Left renal pelvis (tissue), 4 donors: ENCODE measurements at regions not wholly inside any gene's neighbourhood (a gene's known extent, or its start where the extent isn't known, plus 50 kb on each side); places are given as distances from the start of the nearest gene placed in this dataset.

ENCODE experiments used
- DNase-seq, 4 donors: peaks; one replicate each; pipeline ENCODE4 v3.0.0-alpha.2; 2013; ENCODE audit warnings: low read depth in 4 of 4, low spot score in 3 of 4

DNA sequence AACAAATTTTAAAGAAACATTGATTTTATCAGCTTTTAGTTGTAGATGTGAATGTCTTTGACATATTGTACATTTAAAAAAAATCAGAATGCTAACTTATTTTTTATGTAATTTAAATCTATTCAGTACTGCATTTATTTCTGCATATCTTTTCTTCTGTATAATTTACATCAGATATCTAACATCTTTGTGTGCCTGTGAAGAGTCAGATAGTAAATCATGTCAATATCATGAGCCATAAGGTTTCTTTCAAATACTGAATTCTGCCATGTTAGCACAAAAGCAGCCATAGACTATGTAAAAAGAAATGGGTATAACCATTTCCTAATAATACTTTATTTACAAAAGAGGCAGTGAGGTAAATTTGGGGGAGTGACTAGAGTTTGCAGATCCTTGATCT is 1829.2 kb downstream of the NCAM2 start:
- DNase-seq: no peak

DNA sequence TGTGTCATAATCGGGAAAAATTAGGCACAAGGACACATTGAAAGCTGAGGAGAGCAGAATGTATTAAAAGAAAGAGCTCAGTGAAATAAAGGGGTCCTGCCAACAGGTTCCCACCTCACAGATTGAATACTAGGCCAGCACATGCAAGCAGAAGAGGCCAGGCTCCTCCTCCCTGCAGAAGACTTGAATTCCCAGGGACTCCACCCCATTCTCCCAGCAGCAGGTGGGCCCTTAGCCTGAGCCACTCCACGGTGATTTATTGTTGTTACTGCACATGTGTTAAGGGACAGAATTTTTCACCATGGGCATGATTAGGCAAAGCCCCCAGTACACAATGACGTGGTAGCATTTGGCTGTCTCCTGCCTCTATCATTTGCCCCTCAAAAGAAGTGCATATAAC is 1844.7 kb downstream of the NCAM2 start:
- no peak for DNase-seq

DNA sequence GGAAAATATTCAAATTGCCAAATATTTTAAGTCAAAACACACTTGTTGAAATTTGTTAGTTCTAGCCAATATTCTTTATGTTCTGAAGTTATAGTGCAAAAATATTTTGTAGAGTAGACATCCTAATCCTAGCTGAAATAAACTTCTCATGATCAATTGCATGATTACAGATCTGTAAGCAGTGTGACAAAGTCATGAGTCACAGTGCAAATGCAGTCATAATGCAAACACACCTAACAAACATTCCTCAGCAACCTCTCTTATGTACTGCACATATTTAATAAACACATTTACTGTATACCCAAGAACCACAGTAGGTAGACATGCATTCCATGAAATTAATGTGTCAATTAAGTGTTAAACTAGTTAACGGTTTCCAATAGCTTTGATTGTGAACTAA is 1857.4 kb downstream of the NCAM2 start:
- no peak for DNase-seq

DNA sequence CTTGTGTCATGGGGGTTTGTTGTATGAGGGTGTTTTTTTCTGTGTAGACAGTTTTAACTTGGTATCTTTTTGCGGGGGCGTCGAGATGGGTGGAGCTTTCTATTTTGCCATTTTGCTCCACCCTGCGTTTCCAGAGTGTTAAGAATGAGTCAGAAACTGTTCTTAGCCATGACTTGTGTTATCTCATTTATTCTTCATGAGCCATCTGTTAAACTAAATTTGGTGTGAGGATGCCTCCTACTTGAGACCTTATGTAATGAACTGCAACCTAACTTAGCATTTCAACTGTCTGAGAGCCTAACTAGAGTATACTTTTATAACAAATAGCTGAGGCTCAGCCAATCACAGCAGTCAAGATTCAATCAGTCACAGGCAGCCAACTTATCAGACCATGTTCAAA is 1873.5 kb downstream of the NCAM2 start:
- no peak for DNase-seq

DNA sequence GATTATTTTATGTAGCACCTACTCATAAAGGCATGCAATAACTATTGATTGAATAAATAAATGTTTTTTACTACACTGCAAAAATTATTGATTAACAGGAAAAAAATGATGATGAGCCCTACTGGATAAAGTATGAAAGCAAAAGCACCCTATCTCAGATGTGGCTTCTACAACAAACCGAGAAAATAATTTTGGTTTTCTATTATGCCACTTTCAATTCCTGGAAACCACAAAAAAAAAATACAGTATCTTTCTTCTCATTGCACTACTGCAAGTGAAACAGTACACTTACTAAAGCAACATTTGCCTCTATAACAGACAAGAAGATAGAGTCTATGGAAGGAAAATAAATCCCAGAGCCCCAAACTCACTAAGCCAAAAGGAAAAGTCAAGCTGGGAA is 1882.4 kb downstream of the NCAM2 start:
- DNase-seq: no peak

DNA sequence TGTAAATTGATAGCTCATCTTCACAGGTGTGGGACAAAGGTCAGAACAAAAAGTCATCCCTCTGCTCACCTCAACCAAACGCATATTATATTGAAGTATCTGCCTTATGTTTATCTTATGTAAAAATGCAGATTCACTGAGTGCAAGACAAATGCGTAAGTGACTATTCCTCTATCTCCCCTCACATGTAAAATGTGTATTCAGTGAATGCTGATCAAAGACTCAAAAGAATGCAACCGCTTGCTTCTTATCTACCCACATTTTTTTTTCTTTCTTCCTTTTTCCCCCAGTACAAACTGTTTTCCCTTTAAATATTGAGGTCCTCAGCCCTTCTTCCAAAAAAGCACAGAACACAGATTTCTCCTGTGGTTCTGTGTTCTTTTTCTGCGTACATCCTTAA is 1882.9 kb downstream of the NCAM2 start:
- DNase-seq: no peak

DNA sequence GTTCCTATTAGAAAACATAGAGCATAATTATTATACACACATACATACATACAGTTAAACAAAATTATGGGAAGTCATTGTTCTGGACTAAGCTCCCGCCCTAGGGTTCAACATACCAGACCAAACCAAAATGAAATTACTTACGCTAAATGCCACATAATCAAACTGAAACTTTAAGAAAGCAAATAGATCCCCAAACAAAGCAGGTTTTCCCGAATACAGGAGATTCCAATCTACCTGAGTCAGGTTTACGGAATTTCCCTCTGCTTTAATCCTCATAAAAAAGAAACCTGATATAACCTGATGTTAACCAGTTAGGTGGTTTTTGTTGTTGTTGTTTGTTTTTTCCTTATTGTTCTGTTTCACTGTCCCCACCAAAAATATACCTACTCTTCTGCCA is 1886.9 kb downstream of the NCAM2 start:
- no peak for DNase-seq

DNA sequence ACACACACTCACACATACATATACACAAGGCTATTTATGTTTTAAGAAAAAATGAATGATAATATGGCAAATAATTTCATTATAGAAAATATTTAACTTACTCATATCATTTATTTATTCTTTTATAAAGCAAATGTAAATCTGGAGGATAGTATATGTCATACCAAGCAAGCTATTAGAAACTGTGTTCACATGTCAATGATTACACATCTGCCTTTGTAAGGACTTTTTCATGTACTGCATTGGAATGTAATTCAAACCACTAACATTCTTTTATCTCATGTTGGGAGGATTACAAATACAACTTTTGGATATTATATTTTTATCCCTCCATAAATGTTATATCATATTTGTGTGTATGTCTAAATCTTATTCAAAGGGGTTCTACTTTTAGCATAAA is 1887.4 kb downstream of the NCAM2 start:
- DNase-seq: no peak

DNA sequence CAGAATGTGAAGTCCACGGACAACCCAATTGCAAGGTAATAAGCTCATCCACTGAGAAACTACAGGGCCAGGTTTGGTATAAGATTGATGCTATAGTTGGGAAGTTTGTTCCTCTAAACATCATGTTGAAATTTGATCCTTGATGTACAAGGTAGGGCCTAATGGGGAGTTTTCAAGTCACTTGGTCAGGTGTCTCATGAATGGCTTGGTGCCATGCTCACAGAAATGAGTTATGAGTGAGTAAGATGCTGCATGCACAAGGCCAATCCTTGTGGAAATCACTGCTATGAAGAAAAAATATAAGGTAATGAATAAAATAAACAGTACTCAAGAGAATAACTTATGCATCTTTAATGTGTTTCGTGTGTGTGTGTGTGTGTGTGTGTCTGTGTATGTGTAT is 1891.2 kb downstream of the NCAM2 start:
- no peak for DNase-seq

DNA sequence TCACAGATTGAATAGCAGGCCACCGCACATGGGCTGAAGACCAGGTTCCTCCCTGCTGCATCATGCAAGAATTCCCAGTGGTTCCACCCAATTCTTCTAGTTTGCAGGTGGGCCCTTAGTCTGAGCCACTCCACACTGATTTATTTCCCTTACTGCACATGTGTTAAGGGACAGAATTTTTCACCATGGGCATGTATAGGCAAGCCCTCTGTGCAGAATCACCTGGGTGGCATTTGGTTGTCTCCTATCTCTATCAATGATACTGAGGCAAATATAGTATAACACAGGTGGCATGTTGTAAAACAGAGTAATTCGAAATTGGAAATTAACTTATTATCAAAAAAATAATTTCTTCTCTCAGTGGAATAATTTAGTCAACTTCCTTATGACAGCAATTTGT is 1892.4 kb downstream of the NCAM2 start:
- DNase-seq: no peak

DNA sequence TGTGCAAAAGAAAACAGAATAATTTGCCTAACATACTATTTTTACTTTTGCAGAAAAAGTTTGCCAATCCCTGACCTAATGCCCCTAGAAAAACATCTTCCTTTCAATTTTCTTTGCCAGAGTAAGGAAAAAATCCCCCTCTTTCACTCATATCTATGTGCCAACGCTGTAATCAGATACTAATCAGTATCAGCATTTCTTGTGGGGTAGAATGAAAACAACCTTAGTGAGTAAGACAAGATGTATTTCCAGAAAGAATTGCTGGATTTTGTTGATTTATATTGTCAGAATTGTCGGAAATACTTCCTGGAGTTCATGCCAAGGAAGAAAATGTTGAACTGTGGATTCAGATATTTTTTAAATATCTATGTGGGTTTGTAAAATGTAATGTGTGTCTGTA is 1893.8 kb downstream of the NCAM2 start:
- no peak for DNase-seq

DNA sequence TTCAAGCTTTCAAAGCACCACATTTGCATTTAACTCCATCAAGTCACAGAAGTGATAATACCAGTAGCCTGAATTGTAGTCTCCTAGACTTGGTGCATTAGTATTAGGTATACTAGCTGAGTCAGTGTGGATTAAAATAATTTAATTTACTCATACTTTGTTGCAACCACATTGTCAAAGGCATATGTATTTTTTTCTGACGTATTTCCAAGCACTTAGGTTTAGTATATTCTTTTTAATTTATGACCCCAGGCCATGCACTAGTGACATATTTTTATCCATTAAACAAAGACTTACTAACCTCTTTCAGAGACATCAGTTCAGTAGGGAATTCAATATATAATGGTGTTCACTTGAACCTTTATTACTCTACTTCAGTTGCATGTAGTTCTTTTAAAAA is 1894.5 kb downstream of the NCAM2 start:
- DNase-seq: no peak

DNA sequence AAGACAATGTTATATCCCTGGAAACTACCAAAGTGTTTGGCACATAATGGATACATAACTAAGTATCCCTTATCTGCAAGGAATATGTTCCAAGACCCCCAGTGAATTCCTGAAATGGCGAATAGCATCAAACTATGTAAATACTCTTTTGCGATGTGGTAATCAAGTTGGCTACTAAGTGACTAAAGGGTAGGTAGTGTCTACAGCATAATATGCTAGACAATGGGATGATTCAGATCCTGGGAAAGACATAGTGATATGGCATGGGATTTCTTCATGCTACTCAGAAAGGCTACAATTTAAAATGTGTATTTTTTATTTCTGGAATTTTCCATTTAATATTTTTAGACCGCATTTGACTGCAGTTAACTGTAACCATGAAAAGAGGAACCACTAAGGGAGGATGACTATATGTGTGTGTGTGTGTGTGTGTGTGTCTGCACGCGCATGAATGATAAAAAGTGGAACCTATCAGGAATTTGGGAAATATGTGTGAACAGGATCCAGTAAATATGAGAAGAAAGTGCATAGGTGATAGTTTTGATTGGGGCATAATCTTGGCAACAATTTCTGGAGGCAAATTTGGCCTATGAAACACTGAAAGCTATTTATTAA is 1899.9 kb downstream of the NCAM2 start:
- no peak for DNase-seq

DNA sequence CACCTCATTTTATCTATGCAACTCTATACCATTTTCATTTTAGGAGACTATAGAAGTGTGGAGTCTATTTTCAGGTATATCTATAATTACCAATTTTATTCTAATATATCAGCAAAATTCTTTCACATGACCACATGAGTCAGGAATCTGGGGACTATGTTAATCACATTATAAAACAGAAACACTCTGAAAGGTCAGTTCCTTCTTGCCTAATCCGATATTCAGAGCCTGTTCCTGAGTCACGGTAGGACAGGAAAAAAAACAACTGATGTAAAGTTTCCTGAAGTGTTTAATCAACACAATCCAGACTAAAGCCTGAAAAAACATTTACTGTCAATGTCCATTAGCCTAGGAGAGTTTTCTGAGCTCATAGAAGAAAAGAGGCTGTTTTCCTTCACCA is 1902.3 kb downstream of the NCAM2 start:
- DNase-seq: no peak

DNA sequence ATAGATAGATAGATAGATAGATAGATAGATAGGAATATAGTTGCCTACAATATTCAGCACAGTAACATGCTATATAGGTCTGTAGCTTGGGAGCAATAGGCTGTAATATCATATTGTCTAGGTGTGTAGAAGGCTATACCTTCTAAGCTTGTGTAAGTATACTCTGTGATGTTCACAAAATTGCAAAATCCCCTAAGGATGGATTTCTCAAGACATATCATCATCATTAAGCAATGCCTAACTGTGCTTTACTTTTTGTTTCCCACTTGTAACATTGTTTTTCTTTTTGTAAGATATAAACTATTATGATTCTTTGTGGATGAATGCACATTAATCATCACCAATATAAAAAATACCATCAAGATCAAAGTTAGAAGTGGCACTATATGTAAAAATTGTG is 1905.6 kb downstream of the NCAM2 start:
- DNase-seq: no peak

DNA sequence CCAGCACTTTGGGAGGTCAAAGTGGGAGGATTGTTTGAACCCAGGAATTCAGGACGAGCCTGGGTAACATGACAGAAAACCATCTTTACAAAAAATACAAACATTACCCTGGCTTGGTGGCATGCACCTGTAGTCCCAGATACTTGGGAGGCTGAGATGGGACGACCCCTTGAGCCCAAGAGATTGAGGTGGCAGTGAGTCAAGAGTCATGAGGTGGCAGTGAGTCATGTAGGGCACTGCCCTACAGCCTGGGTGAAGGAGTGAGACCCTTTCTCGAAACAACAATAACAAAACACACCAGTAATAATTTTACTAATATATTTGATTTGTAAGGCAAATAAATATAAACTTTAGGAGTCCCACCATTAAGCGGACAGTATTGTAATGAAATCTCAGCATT is 1906.2 kb downstream of the NCAM2 start:
- no peak for DNase-seq

DNA sequence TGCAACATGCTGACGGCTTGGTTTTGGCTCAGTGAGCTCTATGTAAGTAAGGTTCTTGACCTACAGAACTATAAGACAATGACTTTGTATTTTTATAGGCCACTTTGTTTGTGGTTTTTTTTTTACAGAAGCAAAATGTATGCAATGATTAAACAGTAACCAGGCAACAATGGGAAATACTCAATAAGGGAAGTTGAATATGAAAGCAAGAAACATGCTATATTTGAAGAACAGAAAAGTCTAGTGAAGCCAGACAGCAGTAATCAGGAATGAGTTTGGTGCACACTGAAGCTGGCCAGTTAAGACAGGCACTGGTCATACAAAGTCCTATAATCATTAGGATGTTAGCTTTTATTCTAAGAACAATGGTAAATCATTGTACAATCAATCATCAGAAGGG is 1926.8 kb downstream of the NCAM2 start:
- DNase-seq: no peak

DNA sequence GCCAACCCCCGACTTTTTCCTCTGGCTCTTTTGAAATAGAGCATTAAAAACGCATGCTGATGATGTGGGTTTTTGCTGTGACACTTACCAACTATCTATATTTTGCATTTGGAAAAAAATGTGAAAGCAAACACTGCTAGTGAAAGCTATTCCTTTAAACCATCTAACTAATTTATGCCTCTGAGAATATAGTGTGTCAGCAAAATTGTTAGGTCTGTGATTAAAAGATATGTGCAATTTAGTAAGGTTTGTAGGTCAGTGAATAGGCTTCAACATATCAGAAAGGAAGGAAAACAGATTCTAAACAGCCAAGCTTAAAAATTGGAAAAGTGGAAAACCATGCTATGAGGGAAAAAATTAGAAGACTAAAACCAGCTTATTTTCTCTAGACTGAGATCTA is 1929.3 kb downstream of the NCAM2 start:
- no peak for DNase-seq

DNA sequence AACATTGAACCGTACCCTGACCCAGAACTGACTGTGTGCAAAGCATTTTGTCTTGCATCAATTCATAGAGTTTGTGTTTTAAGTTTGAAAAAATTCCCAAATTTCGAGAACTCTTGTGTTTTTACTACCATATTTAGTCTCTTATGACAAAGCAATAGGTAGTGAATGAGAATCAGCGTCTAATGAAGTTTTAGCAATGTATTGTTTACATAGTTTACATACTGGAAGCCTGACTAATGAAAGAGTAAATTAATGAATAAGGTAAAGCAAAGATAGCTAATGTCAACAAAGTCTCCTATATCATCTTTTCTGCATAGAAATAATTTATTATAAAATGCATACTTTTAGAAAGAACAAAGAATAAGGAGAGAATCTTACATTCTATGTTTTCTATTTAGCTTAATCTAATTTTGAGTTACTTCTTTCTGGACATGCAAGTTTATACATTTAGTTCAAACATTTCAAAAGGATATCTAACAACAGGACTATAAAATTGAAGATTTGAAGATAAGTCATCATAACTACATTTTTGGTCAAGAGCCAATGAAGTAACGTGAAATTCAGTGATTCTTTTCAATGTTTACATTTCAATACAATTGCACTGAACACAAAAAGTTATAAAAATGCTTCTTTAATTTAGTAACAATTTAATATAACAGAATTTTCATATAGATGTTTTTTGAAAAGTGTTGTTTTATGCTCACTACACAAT is 1943.7 kb downstream of the NCAM2 start:
- DNase-seq: no peak

DNA sequence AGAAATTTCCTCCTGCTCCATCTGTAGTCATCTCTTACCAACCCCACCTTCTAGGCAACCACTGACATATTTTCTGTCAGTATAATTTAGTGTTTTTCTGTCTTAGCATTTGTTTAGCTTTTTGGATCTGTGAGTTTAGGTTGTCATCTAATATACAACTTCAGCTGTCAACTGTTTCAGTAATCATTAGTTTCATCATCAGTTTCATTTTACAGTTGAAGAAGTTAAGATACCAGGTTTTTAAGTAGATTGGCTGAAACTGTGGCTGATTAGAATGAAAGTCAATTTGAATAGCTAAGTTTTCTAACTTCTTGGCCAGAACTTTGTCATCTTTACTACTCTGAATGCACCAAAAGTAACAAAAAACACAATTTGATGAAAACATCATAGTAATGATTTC is 1957.3 kb downstream of the NCAM2 start:
- DNase-seq: no peak

DNA sequence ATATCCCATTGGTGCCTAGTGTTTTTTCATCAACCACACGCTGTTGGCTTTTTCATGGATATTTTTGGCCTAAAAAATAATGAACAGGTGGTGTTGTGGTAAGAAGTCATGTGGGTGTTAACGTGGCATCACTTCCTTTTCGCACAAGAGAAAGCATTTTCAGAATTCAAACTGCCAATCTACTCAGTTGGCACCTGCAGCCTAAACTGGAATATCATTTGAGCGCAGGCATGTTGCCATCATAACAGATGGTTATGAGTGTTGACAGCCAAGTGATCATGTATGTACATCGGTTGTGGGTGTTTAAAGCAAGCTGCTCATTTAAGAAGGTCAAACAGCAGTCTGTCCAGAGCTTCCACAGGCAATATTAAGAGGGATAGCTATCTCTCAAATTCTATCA is 1963.0 kb downstream of the NCAM2 start:
- DNase-seq: no peak

DNA sequence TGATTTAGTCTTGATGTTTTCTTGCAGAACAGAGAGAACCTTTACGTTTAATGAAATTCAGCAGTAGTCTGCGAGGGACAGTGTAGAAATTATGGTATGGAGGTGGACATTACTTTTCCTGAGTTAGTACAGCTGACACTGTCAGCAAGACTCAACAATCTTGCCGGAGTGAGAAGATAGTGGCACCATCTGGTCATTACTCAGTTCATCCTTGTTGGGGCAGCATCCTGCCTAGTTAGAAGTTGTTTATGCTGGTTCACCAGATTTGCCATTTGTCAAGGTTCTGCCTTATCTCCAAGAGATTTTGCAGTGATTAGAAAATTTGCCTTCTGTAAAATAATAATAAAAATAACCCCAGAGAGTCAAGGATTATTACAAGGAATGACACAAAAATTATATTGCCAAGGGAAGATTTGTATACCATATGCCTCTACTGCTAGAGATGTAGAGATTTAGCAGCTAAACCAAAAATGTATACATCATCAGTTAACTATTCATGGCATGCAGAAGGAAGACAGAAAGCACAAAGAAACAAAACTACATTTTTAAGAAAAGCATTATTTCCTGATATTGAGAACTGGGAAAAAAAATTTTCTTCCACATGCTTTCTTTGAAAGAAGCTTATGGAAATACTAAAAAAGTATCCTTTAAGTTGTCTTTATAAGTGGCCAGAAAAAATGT is 1967.4 kb downstream of the NCAM2 start:
- no peak for DNase-seq
